Endothelial cell of umbilical vein (primary cell): ENCODE measurements at regions not wholly inside any gene's neighbourhood (a gene's known extent, or its start where the extent isn't known, plus 50 kb on each side); places are given as distances from the start of the nearest gene placed in this dataset.

Experiments used
- BruUV-seq: library from RNA; stranded (reverse); fragments of 400-500 nt; replicated peaks from 2 replicates; lab custom pipeline; 2021; lab: Mats Ljungman, UMichigan
- CTCF ChIA-PET: fragments of 300-600, 350-600 bp; sonication (Branson Sonifier 250); formaldehyde crosslinking; loops from one replicate; lab custom pipeline; 2021; ENCODE audit warnings: antibody characterized with exemption, inconsistent platforms; lab: Charles Lee
- POLR2A ChIA-PET: fragments of 300-600, 350-600 bp; sonication (Branson Sonifier 250); formaldehyde crosslinking; loops from one replicate; lab custom pipeline; 2021; ENCODE audit warnings: antibody characterized with exemption, inconsistent platforms; lab: Charles Lee
- DNase-seq: peaks from one replicate; pipeline ENCODE4 v3.0.0-alpha.2; 2011; ENCODE audit warnings: low read depth, low spot score
- FAIRE-seq: peaks from 2 replicates; lab custom pipeline; 2011; peaks lifted over from hg19 to GRCh38; lab: Jason Lieb, UNC
- H2AFZ ChIP-seq: 2 replicates; pipeline ENCODE4 v1.6.0; 2012; ENCODE audit warnings: low read depth, low read length, control low read depth, inconsistent platforms
- H3K27ac ChIP-seq: 2 replicates; pipeline ENCODE4 v1.5.1; 2011; ENCODE audit warnings: low read depth, mild to moderate bottlenecking, control low read depth, low read length, moderate library complexity; ENCODE audit not compliant: insufficient read depth
- H3K27me3 ChIP-seq, 2 experiments: 2 replicates each; pipeline versions ENCODE4 v1.6.0 to v1.6.1; 2011; ENCODE audit warnings: low read length in 2 of 2, mixed read lengths in 1 of 2; ENCODE audit not compliant: control insufficient read depth in 2 of 2, insufficient read depth in 2 of 2
- H3K36me3 ChIP-seq, 2 experiments: 2 replicates in 1 of 2; 3 replicates in 1 of 2; pipeline ENCODE4 v1.5.1; 2011; ENCODE audit warnings: low read length in 2 of 2, mild to moderate bottlenecking in 1 of 2, moderate library complexity in 1 of 2; ENCODE audit not compliant: control insufficient read depth in 2 of 2, insufficient read depth in 2 of 2; ENCODE audit errors: extremely low read depth in 1 of 2
- H3K4me1 ChIP-seq: 3 replicates; pipeline ENCODE4 v1.5.1; 2011; ENCODE audit warnings: mild to moderate bottlenecking, low read length; ENCODE audit not compliant: control insufficient read depth, insufficient read depth; ENCODE audit errors: extremely low read depth
- H3K4me2 ChIP-seq: 2 replicates; pipeline ENCODE4 v1.6.1; 2011; ENCODE audit warnings: low read length, control low read depth, mixed read lengths; ENCODE audit not compliant: insufficient read depth
- H3K4me3 ChIP-seq, 3 experiments: fragments of 200-600 bp in 1 of 3; sonication (generic), shearing (Covaris generic) in 1 of 3; replicated peaks in 1 of 3; 2 replicates each; pipeline ENCODE4 v1.5.1; 2011 to 2016; ENCODE audit warnings: control low read depth in 3 of 3, low read length in 3 of 3, mild to moderate bottlenecking in 2 of 3, inconsistent platforms in 1 of 3, low read depth in 1 of 3, moderate library complexity in 1 of 3; ENCODE audit not compliant: insufficient read depth in 1 of 3
- H3K79me2 ChIP-seq: 2 replicates; pipeline ENCODE4 v1.6.0; 2012; ENCODE audit warnings: low read length, inconsistent platforms; ENCODE audit not compliant: control insufficient read depth, insufficient read depth
- H3K9ac ChIP-seq: replicated peaks from 2 replicates; pipeline ENCODE3; 2011; ENCODE audit warnings: low read length, control low read depth; ENCODE audit not compliant: insufficient read depth; ENCODE audit errors: extremely low read depth
- H3K9me1 ChIP-seq: replicated peaks from 3 replicates; pipeline ENCODE4 v1.6.0; 2011; ENCODE audit warnings: mild to moderate bottlenecking, low read length; ENCODE audit not compliant: control insufficient read depth, insufficient read depth; ENCODE audit errors: extremely low read depth
- H3K9me3 ChIP-seq: replicated peaks from 2 replicates; pipeline ENCODE4 v1.5.1; 2012; ENCODE audit warnings: low read length, inconsistent platforms; ENCODE audit not compliant: control insufficient read depth, insufficient read depth
- H4K20me1 ChIP-seq: replicated peaks from 2 replicates; pipeline ENCODE3; 2011; ENCODE audit warnings: mild to moderate bottlenecking, low read length; ENCODE audit not compliant: control insufficient read depth, insufficient read depth; ENCODE audit errors: extremely low read depth
- EZH2 ChIP-seq: IDR thresholded peaks from 2 replicates; pipeline ENCODE4 v1.6.1; 2012; ENCODE audit warnings: borderline replicate concordance, low read depth, mild to moderate bottlenecking, moderate library complexity, low read length, inconsistent platforms; ENCODE audit not compliant: severe bottlenecking
- FOS ChIP-seq: IDR thresholded peaks from 2 replicates; pipeline ENCODE4 v1.6.1; 2011; ENCODE audit warnings: mild to moderate bottlenecking, low read length, moderate library complexity, borderline replicate concordance; ENCODE audit not compliant: insufficient read depth
- GATA2 ChIP-seq: IDR thresholded peaks from 2 replicates; pipeline ENCODE4 v1.7.0; 2011; ENCODE audit warnings: low read depth, mild to moderate bottlenecking, moderate library complexity, mixed read lengths, low read length; ENCODE audit not compliant: insufficient read length, insufficient read depth
- JUN ChIP-seq: IDR thresholded peaks from 2 replicates; pipeline ENCODE4 v1.6.1; 2011; ENCODE audit warnings: borderline replicate concordance, low read depth; ENCODE audit not compliant: insufficient read length, insufficient read depth
- MYC ChIP-seq: IDR thresholded peaks from one replicate; pipeline ENCODE4 v1.6.1; 2011; ENCODE audit warnings: mild to moderate bottlenecking, low read depth, low read length
- POLR2A ChIP-seq: IDR thresholded peaks from 2 replicates; pipeline ENCODE4 v1.6.1; 2012; ENCODE audit warnings: low read depth, mild to moderate bottlenecking, control low read depth, low read length
- POLR2AphosphoS5 ChIP-seq: IDR thresholded peaks from 2 replicates; pipeline ENCODE4 v1.6.1; 2012; ENCODE audit warnings: low read depth, mild to moderate bottlenecking, control low read depth, low read length, moderate library complexity; ENCODE audit not compliant: insufficient read depth
- dilution Hi-C: fragments of 300-500 bp; cut with MboI; formaldehyde crosslinking; loops from one replicate; pipeline ENCODE4 v1.15.0; 2019; ENCODE audit warnings: low sequenced_read_pairs; ENCODE audit not compliant: extremely low pct_ligation_motif_present
- intact Hi-C: fragments of 100-400 bp; cut with micrococcal nuclease; formaldehyde crosslinking; loops from one replicate; pipeline ENCODE4 v1.10.0; 2022
- TF ChIP-seq, protein P1 (sequence below): IDR thresholded peaks from 2 replicates; pipeline ENCODE4 v1.6.1; 2011; ENCODE audit not compliant: insufficient read depth, insufficient read length
- TF ChIP-seq, protein P2 (sequence below), 2 donors: IDR thresholded peaks; 1 replicate in 1 of 2; 2 replicates in 1 of 2; pipeline ENCODE4 v1.5.1; 2011; ENCODE audit warnings: low read length in 2 of 2, mild to moderate bottlenecking in 2 of 2, moderate library complexity in 2 of 2, control low read depth in 1 of 2, inconsistent platforms in 1 of 2, low read depth in 1 of 2; ENCODE audit not compliant: insufficient read depth in 1 of 2; ENCODE audit errors: extremely low read depth in 1 of 2

DNA sequence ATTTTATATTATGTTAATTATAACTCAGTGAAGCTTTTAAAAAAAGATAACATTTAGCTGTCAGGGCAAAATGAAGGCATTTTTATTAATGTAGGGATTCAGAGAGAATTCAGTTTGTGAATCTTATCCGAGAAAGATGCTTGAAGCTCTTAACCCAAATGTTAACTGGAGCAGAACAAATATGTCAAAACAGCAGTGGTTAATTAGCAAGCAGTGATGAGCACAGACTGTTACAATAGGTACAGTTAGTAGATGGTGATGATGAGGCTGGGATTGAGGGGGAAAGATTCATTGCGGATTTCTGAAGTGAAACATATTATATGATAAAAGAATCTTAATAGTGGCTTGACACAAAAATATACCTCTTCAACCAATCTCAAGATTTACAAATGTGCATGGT, 356.7 kb downstream of the DIRAS2 start:
- Histone ChIP-seq H3K36me3 (no peaks in the 10 kb centered on the region), H3K27me3 (no peaks in the 10 kb centered on the region), H2AFZ (no peak overlapping the region), H3K4me1 (no peaks in the 10 kb centered on the region), H3K9me3 (no peaks in the 10 kb centered on the region), H3K79me2 (no peaks in the 10 kb centered on the region), H3K9me1 (no peaks in the 10 kb centered on the region), H3K4me2 (no peak overlapping the region), H3K9ac (no peak overlapping the region), H4K20me1 (no peaks in the 10 kb centered on the region), H3K27ac (no peak overlapping the region), H3K4me3 (no peak overlapping the region)
- dilution Hi-C loops (no loop called here), intact Hi-C loops (no loop called here)
- BruUV-seq = no TSS peak
- FAIRE-seq (no peak), DNase-seq (no peak)
- TF ChIP-seq POLR2AphosphoS5 (no peak), FOS (no peak), EZH2 (no peak), POLR2A (no peak), JUN (no peak), MYC (no peak), GATA2 (no peak)
- TF ChIP-seq, protein P1, sequence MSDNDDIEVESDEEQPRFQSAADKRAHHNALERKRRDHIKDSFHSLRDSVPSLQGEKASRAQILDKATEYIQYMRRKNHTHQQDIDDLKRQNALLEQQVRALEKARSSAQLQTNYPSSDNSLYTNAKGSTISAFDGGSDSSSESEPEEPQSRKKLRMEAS = no peak
- TF ChIP-seq, protein P2, sequence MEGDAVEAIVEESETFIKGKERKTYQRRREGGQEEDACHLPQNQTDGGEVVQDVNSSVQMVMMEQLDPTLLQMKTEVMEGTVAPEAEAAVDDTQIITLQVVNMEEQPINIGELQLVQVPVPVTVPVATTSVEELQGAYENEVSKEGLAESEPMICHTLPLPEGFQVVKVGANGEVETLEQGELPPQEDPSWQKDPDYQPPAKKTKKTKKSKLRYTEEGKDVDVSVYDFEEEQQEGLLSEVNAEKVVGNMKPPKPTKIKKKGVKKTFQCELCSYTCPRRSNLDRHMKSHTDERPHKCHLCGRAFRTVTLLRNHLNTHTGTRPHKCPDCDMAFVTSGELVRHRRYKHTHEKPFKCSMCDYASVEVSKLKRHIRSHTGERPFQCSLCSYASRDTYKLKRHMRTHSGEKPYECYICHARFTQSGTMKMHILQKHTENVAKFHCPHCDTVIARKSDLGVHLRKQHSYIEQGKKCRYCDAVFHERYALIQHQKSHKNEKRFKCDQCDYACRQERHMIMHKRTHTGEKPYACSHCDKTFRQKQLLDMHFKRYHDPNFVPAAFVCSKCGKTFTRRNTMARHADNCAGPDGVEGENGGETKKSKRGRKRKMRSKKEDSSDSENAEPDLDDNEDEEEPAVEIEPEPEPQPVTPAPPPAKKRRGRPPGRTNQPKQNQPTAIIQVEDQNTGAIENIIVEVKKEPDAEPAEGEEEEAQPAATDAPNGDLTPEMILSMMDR (IDR thresholded peaks at IDR 0.05; ENCODE audit: extremely low read depth in 1 of 2, insufficient read depth in 1 of 2, low read depth in 1 of 2, low read length in 2 of 2) = no peak
- ChIA-PET CTCF (no interaction called here), POLR2A (no interaction called here)
